A673 (cell line): ENCODE measurements at regions not wholly inside any gene's neighbourhood (a gene's known extent, or its start where the extent isn't known, plus 50 kb on each side); places are given as distances from the start of the nearest gene placed in this dataset.

Source experiments
- BruUV-seq: library from RNA; stranded (reverse); fragments of 400-500 nt; replicated peaks from 2 replicates; lab custom pipeline; 2021; lab: Mats Ljungman, UMichigan
- CTCF ChIA-PET: fragments of 300-600 bp; sonication (Branson Sonifier 250); formaldehyde crosslinking; loops from one replicate; lab custom pipeline; 2022; ENCODE audit warnings: antibody characterized with exemption; lab: Charles Lee
- POLR2A ChIA-PET: fragments of 300-600 bp; sonication (Branson Sonifier 250); formaldehyde crosslinking; loops from one replicate; lab custom pipeline; 2022; ENCODE audit warnings: antibody characterized with exemption; ENCODE audit not compliant: low non-redundant PET; lab: Charles Lee
- DNase-seq: peaks from one replicate; pipeline ENCODE4 v3.0.0-alpha.2; 2015; ENCODE audit warnings: low spot score
- H3K27ac ChIP-seq: fragments of 200-600 bp; sonication (generic); 2 replicates; pipeline ENCODE4 v1.5.1; 2016; ENCODE audit warnings: mixed run types, low read depth, mild to moderate bottlenecking, mixed read lengths, antibody characterized with exemption, low read length; ENCODE audit not compliant: poor library complexity, severe bottlenecking
- H3K27me3 ChIP-seq: fragments of 200-600 bp; sonication (generic); replicated peaks from 2 replicates; pipeline ENCODE4 v1.6.1; 2017; ENCODE audit warnings: mixed run types, low read depth, mild to moderate bottlenecking, mixed read lengths, antibody characterized with exemption, low read length; ENCODE audit not compliant: insufficient read depth, poor library complexity
- H3K36me3 ChIP-seq: fragments of 200-600 bp; sonication (generic); 2 replicates; pipeline ENCODE4 v1.6.1; 2016; ENCODE audit warnings: mixed run types, mild to moderate bottlenecking, mixed read lengths, antibody characterized with exemption, low read length; ENCODE audit not compliant: insufficient read depth, poor library complexity, severe bottlenecking
- H3K4me1 ChIP-seq: fragments of 200-600 bp; sonication (generic); 2 replicates; pipeline ENCODE4 v1.6.1; 2017; ENCODE audit warnings: mixed run types, mild to moderate bottlenecking, mixed read lengths, antibody characterized with exemption, low read length; ENCODE audit not compliant: insufficient read depth, poor library complexity, severe bottlenecking
- H3K4me3 ChIP-seq: fragments of 200-600 bp; sonication (generic); 2 replicates; pipeline ENCODE4 v1.5.1; 2016; ENCODE audit warnings: low read depth, mixed run types, mild to moderate bottlenecking, mixed read lengths, low read length; ENCODE audit not compliant: poor library complexity, severe bottlenecking
- H3K9me3 ChIP-seq: fragments of 200-600 bp; sonication (generic); 2 replicates; pipeline ENCODE4 v1.6.1; 2016; ENCODE audit warnings: mixed run types, low read depth, mild to moderate bottlenecking, mixed read lengths, antibody characterized with exemption, low read length; ENCODE audit not compliant: poor library complexity, severe bottlenecking
- CTCF ChIP-seq: fragments of 300-800, 200-600 bp; sonication (generic); conservative IDR thresholded peaks from 2 replicates; pipeline ENCODE4 v1.5.1; 2017; ENCODE audit warnings: low read depth, mild to moderate bottlenecking, antibody characterized with exemption, low read length, moderate library complexity, mixed read lengths
- EZH2 ChIP-seq: fragments of 200-600 bp; sonication (generic); IDR thresholded peaks from 2 replicates; pipeline ENCODE4 v1.6.1; 2017; ENCODE audit warnings: borderline replicate concordance, low read depth, mild to moderate bottlenecking, mixed read lengths, antibody characterized with exemption, low read length; ENCODE audit not compliant: poor library complexity, severe bottlenecking
- intact Hi-C: fragments of 100-400 bp; cut with micrococcal nuclease; formaldehyde crosslinking; loops from one replicate; pipeline ENCODE4 v1.10.0; 2022; ENCODE audit not compliant: unreplicated experiment

- TF ChIP-seq CTCF: no peak
- no peak for TF ChIP-seq EZH2
- TSS peak; percentile 100 for BruUV-seq
- peaks cover 4% of the 10 kb centered on the region for H3K9me3 ChIP-seq
- H3K4me3 ChIP-seq: no peak overlapping the region
- ChIA-PET CTCF (no interaction called here), POLR2A (no interaction called here)
- H3K36me3 ChIP-seq: no peaks in the 10 kb centered on the region
- H3K27ac ChIP-seq: peak overlapping the region; percentile 86
- DNase-seq: peak; percentile 90
- peaks cover 38% of the 10 kb centered on the region for H3K4me1 ChIP-seq
- no peaks in the 10 kb centered on the region for H3K27me3 ChIP-seq
- intact Hi-C loops: loop anchor here (5.0 kb wide), 1 partner anchor 298 kb away; no protein-coding TSS in a partner anchor
Measured at GRCh38 chr4:115883847-115884246, 770.4 kb upstream of the NDST4 start.

- Histone ChIP-seq H3K4me1 (peaks cover 38% of the 10 kb centered on the region), H3K9me3 (peaks cover 4% of the 10 kb centered on the region), H3K27ac (peak overlapping the region; percentile 86), H3K36me3 (no peaks in the 10 kb centered on the region), H3K27me3 (no peaks in the 10 kb centered on the region), H3K4me3 (no peak overlapping the region)
- DNase-seq: peak; percentile 84
- intact Hi-C loops: loop anchor here (5.0 kb wide), 1 partner anchor 299 kb away; no protein-coding TSS in a partner anchor
- POLR2A ChIA-PET: interaction anchor here (0.6 kb wide), 1 partner anchor 15 kb away, joined by 4 read pairs; no protein-coding TSS in a partner anchor
- TF ChIP-seq CTCF (no peak), EZH2 (no peak)
- CTCF ChIA-PET: no interaction called here
- TSS peak; percentile 95 for BruUV-seq
Measured at GRCh38 chr4:115883231-115883630, 769.8 kb upstream of the NDST4 start.

- intact Hi-C loops: no loop called here
- Histone ChIP-seq H3K36me3 (peaks cover 28% of the 10 kb centered on the region), H3K4me1 (peaks cover 14% of the 10 kb centered on the region), H3K27me3 (no peaks in the 10 kb centered on the region), H3K4me3 (no peak overlapping the region), H3K27ac (peak overlapping the region; percentile 99), H3K9me3 (peaks cover 12% of the 10 kb centered on the region)
- no peak for DNase-seq
- ChIA-PET CTCF (no interaction called here), POLR2A (no interaction called here)
- BruUV-seq: no TSS peak
- peak; percentile 34 for TF ChIP-seq CTCF
- no peak for TF ChIP-seq EZH2
Measured at GRCh38 chr4:115873048-115873447, 759.6 kb upstream of the NDST4 start.
